ENCODE measurements at regions not wholly inside any gene's neighbourhood (a gene's known extent, or its start where the extent isn't known, plus 50 kb on each side); places are given as distances from the start of the nearest gene placed in this dataset.

DNA sequence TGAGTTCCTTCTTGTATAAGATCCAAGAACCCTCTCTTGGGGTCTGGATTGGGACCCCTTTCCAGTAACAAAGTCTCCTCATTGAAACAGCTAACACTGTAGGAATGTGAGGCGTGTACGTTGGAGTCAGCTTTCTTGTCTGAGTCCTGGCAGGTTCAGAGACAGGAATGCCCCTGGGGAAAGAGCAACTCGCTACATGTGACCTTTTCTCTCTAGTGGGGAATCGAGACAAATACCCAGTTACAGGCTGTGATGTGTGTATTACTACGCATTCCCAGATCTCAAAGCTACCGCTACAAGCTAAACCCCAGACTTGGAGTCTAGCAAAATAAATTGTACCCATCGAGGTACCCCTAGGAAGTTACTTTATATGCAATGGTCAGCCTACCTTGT is 85.6 kb upstream of the FRMD4A start:
- TF ChIP-seq, protein P1, sequence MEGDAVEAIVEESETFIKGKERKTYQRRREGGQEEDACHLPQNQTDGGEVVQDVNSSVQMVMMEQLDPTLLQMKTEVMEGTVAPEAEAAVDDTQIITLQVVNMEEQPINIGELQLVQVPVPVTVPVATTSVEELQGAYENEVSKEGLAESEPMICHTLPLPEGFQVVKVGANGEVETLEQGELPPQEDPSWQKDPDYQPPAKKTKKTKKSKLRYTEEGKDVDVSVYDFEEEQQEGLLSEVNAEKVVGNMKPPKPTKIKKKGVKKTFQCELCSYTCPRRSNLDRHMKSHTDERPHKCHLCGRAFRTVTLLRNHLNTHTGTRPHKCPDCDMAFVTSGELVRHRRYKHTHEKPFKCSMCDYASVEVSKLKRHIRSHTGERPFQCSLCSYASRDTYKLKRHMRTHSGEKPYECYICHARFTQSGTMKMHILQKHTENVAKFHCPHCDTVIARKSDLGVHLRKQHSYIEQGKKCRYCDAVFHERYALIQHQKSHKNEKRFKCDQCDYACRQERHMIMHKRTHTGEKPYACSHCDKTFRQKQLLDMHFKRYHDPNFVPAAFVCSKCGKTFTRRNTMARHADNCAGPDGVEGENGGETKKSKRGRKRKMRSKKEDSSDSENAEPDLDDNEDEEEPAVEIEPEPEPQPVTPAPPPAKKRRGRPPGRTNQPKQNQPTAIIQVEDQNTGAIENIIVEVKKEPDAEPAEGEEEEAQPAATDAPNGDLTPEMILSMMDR (conservative IDR thresholded peaks at IDR 0.05; ENCODE audit: low read length), result no peak
- no peak for TF ChIP-seq EZH2phosphoT487 (IDR thresholded peaks at IDR 0.05; ENCODE audit: borderline replicate concordance)

All from Loucy (cell line).